GM19193 (cell line): ENCODE measurements at regions not wholly inside any gene's neighbourhood (a gene's known extent, or its start where the extent isn't known, plus 50 kb on each side); places are given as distances from the start of the nearest gene placed in this dataset.

Experiments used
- POLR2A ChIP-seq: IDR thresholded peaks from 4 replicates; pipeline ENCODE4 v1.6.1; 2011; ENCODE audit not compliant: insufficient read depth, insufficient read length; ENCODE audit errors: extremely low read depth

- no peak for TF ChIP-seq POLR2A
Measured at GRCh38 chr17:26962255-26963162, 331.4 kb upstream of the WSB1 start.

GRCh38 chr17:26963163-26963503 lies 330.8 kb upstream of the WSB1 start:
- TF ChIP-seq POLR2A = no peak

- TF ChIP-seq POLR2A = no peak
Measured at GRCh38 chr17:27009087-27009486, 284.8 kb upstream of the WSB1 start.

DNA sequence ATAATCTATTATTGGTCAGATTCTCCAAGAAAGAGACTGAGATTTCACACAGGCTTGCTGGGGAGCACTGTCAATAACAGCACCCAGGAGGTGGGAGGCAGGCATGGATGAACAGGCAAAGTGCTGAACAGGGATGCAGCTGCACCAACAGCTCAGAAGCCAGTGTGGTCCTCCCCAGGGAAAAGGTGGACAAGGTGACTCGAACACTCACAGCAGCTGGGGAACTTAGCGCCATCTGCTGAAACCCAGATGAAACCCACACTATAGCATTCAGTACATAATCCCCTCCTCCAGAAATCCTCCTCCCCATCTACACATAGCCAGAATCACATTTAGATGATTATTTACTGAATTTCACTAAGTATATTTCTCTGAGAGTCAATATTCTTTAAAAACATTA lies 255.2 kb upstream of the WSB1 start:
- no peak for TF ChIP-seq POLR2A

DNA sequence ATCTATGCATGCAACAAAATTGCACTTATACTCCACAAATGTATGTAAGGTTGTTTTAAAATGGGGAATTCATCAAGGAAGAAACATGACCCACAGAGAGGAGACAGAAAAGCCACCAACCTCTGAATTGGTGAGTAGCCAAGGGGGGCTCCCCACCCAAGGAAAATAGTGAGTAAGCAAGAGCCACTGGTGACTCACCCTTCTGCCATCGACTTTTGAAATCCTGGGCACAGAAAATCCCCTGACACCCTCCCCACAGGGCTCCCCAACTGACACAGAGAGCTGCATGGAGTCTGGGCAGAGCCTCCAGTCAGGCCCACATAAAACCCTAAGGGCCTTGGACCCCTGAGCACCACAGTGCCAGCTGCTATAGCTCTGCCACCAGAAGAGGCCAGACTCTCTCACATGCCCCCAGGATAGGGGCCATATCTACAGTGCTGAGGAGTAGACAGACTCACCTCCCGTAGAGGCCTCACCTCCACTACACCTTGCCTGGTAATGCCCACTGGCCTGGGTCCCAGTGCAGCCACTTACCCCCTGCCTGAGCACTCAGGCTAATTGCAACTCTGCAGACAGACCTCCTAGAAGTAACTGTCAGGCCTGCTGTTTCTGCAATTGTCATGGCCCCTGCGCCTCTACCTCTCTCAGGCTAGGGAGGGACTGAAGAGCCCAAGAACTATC lies 244.7 kb upstream of the WSB1 start:
- no peak for TF ChIP-seq POLR2A

DNA sequence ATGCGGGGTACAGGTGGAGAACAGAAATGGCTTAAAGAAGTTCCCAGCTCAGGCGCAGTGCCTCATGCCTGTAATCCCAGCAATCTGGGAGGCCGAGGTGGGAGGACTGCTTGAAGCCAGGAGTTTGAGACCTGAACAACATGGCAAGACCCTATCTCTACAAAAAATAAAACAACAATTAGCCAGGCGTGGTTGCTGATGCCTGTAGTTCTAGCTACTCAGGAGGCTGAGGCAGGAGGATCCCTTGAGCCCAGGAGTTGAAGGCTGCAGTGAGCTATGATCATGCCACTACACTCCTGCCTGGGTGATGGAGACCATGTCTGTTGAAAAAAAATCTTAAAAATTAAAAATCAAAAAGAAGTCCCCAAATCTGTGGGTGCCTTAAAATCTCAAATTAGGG lies 228.3 kb upstream of the WSB1 start:
- TF ChIP-seq POLR2A = no peak

GRCh38 chr17:27066315-27066714 lies 227.6 kb upstream of the WSB1 start:
- TF ChIP-seq POLR2A = no peak

DNA sequence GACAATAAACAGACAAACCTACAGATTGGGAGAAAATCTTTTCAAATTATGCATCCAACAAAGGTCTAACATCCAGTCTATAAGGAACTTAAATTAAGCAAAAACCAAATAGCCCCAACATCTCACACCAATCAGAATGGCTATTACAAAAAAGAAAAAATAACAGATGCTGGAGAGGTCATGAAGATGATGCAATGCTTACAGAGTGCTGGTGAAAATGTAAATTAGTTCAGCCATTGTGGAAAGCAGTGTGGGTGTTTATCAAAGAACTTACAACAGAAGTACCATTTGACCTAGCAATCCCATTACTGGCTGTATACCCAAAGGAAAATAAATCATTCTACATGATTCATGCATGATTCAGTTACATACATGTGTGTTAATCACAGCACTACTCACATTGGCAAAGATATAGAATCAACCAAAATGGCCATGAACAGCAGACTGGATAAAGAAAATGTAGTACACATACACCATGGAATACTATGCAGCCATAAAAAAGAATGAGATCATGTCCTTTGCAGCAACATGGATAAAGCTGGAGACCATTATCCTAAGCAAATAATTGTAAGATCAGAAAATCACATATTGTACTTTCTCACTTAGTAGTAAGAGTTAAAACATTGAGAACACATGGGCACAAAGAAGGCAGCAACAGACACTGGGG lies 223.9 kb upstream of the WSB1 start:
- TF ChIP-seq POLR2A = no peak

DNA sequence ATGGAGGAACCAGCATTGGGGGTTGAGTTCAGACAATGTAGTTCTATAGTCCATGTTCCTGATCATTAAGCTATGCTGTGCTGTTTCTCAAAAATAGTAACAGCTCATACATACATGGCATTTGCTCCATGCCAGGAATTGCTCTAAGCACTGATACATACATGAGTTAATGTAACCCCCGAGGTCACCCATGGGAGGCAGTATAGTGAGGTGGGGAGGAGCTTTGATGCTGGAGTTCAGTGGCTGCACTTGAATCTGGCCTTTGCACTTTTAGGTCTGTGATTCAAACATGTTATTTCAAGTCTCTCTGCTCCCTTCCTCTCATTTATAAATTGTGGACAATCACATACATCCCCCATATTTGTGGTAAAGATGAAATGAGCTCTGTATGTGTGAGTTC lies 223.1 kb upstream of the WSB1 start:
- no peak for TF ChIP-seq POLR2A

- TF ChIP-seq POLR2A = no peak
Measured at GRCh38 chr17:27072885-27073284, 221.0 kb upstream of the WSB1 start.

GRCh38 chr17:27076814-27077213 lies 217.1 kb upstream of the WSB1 start:
- no peak for TF ChIP-seq POLR2A

GRCh38 chr17:27078296-27078695 lies 215.6 kb upstream of the WSB1 start:
- no peak for TF ChIP-seq POLR2A

DNA sequence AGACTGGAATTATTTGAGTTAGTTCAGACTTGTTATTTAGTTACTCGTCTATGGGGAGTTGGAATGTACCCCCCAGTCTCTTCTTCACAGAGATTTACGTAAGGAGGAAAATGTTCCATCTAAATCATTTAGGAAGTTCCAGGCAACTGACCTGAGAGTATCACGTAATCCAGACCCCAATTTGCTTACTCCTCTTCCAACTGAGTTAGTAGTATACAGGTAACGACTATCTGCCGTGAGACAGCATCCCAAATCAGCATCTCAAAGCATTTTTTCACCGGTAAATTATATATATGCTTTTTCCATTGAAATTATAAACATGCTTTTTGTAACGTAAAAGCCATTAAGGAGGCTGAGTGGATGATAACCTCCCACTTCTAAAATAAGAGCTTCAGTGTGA lies 214.3 kb upstream of the WSB1 start:
- TF ChIP-seq POLR2A = no peak

DNA sequence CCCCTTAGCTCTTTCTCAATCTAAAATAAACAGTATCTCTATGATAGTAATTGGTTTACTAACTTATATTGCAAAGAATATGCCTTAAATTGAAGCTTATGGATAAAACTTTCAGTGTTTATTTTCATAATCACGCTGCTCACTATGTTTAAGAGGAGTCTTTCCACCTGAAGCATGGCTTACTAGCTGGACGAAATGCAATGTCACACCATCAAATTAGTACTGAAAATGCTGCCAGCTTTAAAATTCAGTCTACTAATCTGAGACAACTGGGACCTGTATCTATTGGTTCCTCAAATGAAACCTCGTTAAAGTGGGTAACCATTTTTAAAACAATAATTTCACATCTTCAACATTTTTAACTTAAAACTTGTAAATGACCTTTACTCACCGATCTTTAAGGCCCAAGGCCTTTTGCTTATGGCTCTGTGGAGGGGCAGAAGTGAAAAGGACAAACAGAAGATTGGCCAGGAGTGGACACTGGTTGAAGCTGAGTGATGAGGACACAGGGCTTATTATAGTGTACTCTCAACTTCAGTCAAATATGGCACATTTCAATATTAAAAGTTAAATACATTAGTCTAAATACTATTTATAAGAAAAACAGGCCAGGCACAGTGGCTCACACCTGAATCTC lies 212.8 kb upstream of the WSB1 start:
- TF ChIP-seq POLR2A = no peak

DNA sequence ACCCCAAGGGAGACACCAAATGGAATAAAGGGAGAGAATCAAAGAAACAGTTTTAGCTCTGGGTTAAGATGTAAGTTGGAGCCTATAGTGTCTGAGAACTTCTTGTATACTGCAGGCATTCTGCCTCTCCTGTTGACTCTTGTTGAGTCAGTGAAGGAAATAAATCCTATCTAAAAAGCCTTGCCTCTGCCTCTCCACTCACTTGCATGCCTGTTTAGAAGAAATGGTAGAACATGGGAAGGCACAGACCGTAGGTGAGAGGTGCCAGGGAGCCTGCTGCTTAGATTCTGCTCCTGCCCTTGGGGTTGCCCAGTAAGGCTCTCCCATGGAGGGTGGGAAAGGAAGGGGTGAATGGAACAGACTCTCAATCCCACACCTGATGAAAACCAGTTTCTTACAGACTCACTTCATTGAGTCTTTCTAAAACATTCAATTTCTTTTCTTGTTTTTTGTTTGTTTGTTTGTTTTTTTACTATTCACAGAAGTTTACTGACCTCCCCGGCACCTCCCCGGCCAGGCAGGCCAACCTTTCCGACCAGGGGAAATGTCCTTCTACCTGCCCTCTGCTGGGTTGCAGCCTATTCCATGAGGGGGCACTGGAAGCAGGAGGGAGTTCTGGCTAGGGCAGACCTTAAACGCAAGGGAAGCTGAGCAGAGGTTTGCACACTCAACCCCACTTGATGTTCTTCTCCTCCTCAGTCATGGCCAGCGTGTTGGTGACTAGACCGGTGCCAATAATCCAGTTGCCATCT lies 211.7 kb upstream of the WSB1 start:
- TF ChIP-seq POLR2A = no peak

GRCh38 chr17:27082775-27083154 lies 211.1 kb upstream of the WSB1 start:
- no peak for TF ChIP-seq POLR2A
